Gastroesophageal sphincter (tissue), 4 donors: ENCODE measurements at regions not wholly inside any gene's neighbourhood (a gene's known extent, or its start where the extent isn't known, plus 50 kb on each side); places are given as distances from the start of the nearest gene placed in this dataset.
A peak's percentile ranks its signal among the peaks of the same experiment; 100 is the strongest.

Experiments
- ATAC-seq: fragments of 150-250 bp; one replicate; pipeline ENCODE4 v1.9.1; 2016; ENCODE audit warnings: mild to moderate bottlenecking, moderate library complexity
- H3K27ac ChIP-seq, 4 donors: fragments of 200-600 bp; sonication (generic) in 3 of 4; 1 replicate in 3 of 4; 2 replicates in 1 of 4; pipeline ENCODE4 v1.5.1; 2016 to 2019
- H3K27me3 ChIP-seq: fragments of 200-600 bp; sonication (generic); one replicate; pipeline ENCODE4 v1.5.1; 2019
- H3K36me3 ChIP-seq, 2 donors: fragments of 200-600 bp; sonication (generic); one replicate each; pipeline ENCODE4 v1.5.1; 2019; ENCODE audit warnings: control low read depth in 1 of 2
- H3K4me1 ChIP-seq, 3 donors: fragments of 200-600 bp; sonication (generic); 1 replicate in 2 of 3; 2 replicates in 1 of 3; pipeline ENCODE4 v1.5.1; 2016 to 2019; ENCODE audit warnings: control low read depth in 2 of 3
- H3K4me3 ChIP-seq, 2 donors: fragments of 200-600 bp; sonication (generic); one replicate each; pipeline ENCODE4 v1.5.1; 2019; ENCODE audit warnings: mild to moderate bottlenecking in 1 of 2, moderate library complexity in 1 of 2
- H3K9me3 ChIP-seq, 3 donors: fragments of 200-600 bp; sonication (generic); one replicate each; pipeline ENCODE4 v1.5.1; 2017 to 2019; ENCODE audit warnings: control low read depth in 2 of 3
- EP300 ChIP-seq: sonication (generic); formaldehyde crosslinking; IDR thresholded peaks from one replicate; pipeline ENCODE4 v1.6.1; 2017; ENCODE audit warnings: antibody characterized with exemption, mild to moderate bottlenecking
- POLR2A ChIP-seq, 2 donors: fragments of 450-650 bp; IDR thresholded peaks; one replicate each; pipeline ENCODE4 v1.6.1; 2017; ENCODE audit warnings: antibody characterized with exemption in 2 of 2, mild to moderate bottlenecking in 2 of 2, moderate library complexity in 1 of 2
- POLR2AphosphoS5 ChIP-seq: sonication (generic); formaldehyde crosslinking; IDR thresholded peaks from one replicate; pipeline ENCODE4 v1.6.1; 2017; ENCODE audit warnings: antibody characterized with exemption
- WGBS, 2 donors: methylation state at CpG; one replicate each; pipeline ENCODE4 v1.1.5; 2018; ENCODE audit warnings: low coverage in 1 of 2; 5-methylcytosine and 5-hydroxymethylcytosine counted together
- TF ChIP-seq, protein P1 (sequence below), 4 experiments: fragments of 200-600 bp in 2 of 4; fragments of 450-650 bp in 2 of 4; sonication (generic) in 1 of 4; IDR thresholded peaks; one replicate each; pipeline ENCODE4 v1.5.1; 2017 to 2019; ENCODE audit warnings: antibody characterized with exemption in 4 of 4, mild to moderate bottlenecking in 2 of 4, moderate library complexity in 2 of 4

DNA sequence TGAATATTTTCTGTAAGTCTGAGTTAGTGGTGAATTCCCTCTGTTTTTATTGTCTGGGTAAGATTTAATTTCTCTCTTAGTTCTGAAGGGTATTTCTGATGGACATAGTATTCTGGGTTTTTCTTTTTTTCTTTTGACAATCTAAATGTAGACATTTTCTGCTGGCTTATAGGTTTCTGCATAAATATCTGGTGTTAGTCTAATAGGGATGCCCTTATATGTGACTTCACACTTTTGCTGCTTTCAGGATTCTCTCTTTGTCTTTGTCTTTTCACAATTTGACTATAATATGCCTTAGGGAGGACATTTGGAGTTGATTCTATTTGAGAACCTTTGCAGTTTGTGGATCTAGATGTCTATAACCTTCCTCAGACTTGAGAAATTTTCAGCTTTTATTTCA lies 667.2 kb downstream of the EPHA7 start:
- Histone ChIP-seq H3K27ac (no peak overlapping the region), H3K27me3 (no peaks in the 10 kb centered on the region), H3K4me3 (no peak overlapping the region), H3K9me3 (peaks cover 0 to 25% (median 0%) of the 10 kb centered on the region in 3 donors), H3K36me3 (no peaks in the 10 kb centered on the region), H3K4me1 (no peaks in the 10 kb centered on the region)
- no peak for ATAC-seq
- TF ChIP-seq POLR2AphosphoS5 (no peak), EP300 (no peak), POLR2A (IDR thresholded peaks at IDR 0.05) (no peak)
- TF ChIP-seq, protein P1, sequence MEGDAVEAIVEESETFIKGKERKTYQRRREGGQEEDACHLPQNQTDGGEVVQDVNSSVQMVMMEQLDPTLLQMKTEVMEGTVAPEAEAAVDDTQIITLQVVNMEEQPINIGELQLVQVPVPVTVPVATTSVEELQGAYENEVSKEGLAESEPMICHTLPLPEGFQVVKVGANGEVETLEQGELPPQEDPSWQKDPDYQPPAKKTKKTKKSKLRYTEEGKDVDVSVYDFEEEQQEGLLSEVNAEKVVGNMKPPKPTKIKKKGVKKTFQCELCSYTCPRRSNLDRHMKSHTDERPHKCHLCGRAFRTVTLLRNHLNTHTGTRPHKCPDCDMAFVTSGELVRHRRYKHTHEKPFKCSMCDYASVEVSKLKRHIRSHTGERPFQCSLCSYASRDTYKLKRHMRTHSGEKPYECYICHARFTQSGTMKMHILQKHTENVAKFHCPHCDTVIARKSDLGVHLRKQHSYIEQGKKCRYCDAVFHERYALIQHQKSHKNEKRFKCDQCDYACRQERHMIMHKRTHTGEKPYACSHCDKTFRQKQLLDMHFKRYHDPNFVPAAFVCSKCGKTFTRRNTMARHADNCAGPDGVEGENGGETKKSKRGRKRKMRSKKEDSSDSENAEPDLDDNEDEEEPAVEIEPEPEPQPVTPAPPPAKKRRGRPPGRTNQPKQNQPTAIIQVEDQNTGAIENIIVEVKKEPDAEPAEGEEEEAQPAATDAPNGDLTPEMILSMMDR (IDR thresholded peaks at IDR 0.05), result no peak

DNA sequence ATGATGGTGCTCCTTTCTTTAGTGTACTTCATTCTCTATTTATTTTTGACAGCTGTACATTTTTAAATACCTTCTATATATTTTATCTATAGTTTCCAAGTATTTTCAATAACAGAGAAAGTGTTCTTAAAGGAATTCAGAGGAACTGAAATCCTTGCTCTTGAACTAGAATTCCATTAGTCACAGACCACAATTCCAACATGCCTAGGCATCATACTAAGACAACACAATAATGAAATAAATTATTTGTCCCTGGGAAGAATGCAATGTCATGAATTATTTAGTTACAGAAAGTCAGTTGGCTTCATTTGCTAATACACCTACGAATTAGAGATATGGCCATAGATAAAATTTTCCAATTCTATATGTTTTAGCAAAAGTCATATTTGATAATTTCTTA lies 671.2 kb downstream of the EPHA7 start:
- H3K27me3 ChIP-seq, result no peaks in the 10 kb centered on the region
- no peaks in the 10 kb centered on the region for H3K36me3 ChIP-seq
- H3K9me3 ChIP-seq, result peaks cover 0 to 21% (median 0%) of the 10 kb centered on the region in 3 donors
- 83 to 85% methylated on average over 1 of the region's 1 CpG for WGBS, 2 donors
- no peak overlapping the region for H3K4me3 ChIP-seq
- no peak for ATAC-seq
- H3K27ac ChIP-seq, result no peak overlapping the region
- TF ChIP-seq POLR2A (IDR thresholded peaks at IDR 0.05) (no peak), POLR2AphosphoS5 (no peak), EP300 (no peak)
- TF ChIP-seq, protein P1 (IDR thresholded peaks at IDR 0.05), result no peak
- H3K4me1 ChIP-seq, result no peaks in the 10 kb centered on the region

DNA sequence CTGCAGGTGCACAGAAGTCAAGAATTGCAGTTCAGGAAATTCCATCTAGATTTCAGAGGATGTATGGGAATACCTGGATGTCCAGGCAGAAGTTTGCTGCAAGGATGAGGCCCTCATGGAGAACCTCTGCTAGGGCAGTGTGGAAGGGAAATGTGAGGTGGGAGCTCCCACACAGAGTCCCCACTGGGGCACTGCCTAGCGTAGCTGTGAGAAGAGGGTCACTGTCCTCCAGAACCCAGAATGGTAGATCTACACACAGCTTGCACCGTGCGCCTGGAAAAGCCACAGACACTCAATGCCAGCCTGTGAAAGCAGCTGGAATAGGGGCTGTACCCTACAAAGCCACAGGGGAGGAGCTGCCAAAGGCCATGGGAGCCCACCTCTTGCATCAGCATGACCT lies 681.4 kb downstream of the EPHA7 start:
- Histone ChIP-seq H3K27me3 (no peaks in the 10 kb centered on the region), H3K9me3 (no peaks in the 10 kb centered on the region), H3K36me3 (no peaks in the 10 kb centered on the region), H3K27ac (no peak overlapping the region), H3K4me1 (no peaks in the 10 kb centered on the region), H3K4me3 (no peak overlapping the region)
- no CpG with 5 or more reads among the region's 3 CpGs for WGBS, 2 donors
- TF ChIP-seq EP300 (no peak), POLR2A (IDR thresholded peaks at IDR 0.05) (no peak), POLR2AphosphoS5 (no peak)
- TF ChIP-seq, protein P1 (IDR thresholded peaks at IDR 0.05), result no peak
- ATAC-seq, result no peak

DNA sequence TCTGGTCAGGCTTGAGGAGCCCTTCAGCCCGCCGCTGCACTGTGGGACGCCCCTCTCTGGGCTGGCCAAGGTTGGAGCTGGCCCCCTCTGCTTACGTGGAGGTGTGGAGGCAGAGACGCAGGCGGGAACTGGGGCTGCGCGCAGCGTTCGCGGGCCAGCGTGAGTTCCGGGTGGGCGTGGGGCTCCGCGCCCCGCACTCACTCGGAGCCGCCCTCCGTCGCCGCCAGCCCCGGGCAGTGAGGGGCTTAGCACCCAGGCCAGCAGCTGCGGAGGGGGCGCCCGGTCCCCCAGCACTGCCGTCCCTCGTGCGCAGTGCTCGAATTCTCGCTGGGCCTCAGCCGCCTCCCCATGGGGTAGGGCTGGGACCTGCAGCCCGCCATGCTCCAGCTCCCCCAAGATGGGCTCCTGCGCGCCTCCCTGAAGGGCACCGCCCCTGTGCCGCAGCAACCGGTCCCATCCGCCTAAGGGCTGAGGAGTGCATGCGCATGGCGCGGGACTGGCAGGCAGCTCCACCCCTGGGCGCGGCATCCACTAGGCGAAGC lies 695.9 kb downstream of the EPHA7 start:
- Histone ChIP-seq H3K9me3 (peaks cover 0 to 6% (median 0%) of the 10 kb centered on the region in 3 donors), H3K4me3 (peak overlapping the region in 1 of 2 donors; percentile 4), H3K27ac (no peak overlapping the region), H3K36me3 (no peaks in the 10 kb centered on the region), H3K27me3 (no peaks in the 10 kb centered on the region), H3K4me1 (no peaks in the 10 kb centered on the region)
- no peak for ATAC-seq
- no peak for TF ChIP-seq POLR2A (IDR thresholded peaks at IDR 0.05)
- TF ChIP-seq EP300, result no peak
- TF ChIP-seq, protein P1 (IDR thresholded peaks at IDR 0.05), result no peak
- TF ChIP-seq POLR2AphosphoS5, result no peak
- no CpG with 5 or more reads among the region's 45 CpGs for WGBS, 2 donors

DNA sequence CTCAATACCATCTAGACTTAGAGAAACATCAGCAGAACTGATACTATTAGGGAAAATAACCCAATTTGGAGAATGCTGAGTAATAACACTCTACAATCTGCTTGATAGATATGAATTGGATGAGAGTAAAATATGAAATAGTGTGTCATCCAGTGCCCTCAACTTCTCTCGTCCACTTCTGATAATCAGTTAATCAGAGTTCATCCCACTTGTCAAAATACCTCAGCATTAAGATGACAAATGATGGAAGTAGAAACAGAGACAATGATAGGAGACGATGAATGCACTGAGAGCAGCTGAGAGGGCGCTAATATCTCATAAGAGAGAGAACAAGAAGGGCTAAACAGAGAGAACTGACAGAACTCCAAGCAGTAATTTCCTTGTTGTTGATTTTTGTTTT lies 699.6 kb downstream of the EPHA7 start:
- no peaks in the 10 kb centered on the region for H3K4me1 ChIP-seq
- no peak for ATAC-seq
- TF ChIP-seq EP300 (no peak), POLR2A (IDR thresholded peaks at IDR 0.05) (no peak), POLR2AphosphoS5 (no peak)
- TF ChIP-seq, protein P1 (IDR thresholded peaks at IDR 0.05), result no peak
- H3K4me3 ChIP-seq, result no peak overlapping the region
- H3K27me3 ChIP-seq, result no peaks in the 10 kb centered on the region
- H3K9me3 ChIP-seq, result peaks cover 0 to 6% (median 0%) of the 10 kb centered on the region in 3 donors
- WGBS, 2 donors, result 50 to 64% methylated on average over 3 of the region's 3 CpGs
- H3K36me3 ChIP-seq, result no peaks in the 10 kb centered on the region
- no peak overlapping the region for H3K27ac ChIP-seq
